HG03558 (cell line): ENCODE measurements at regions not wholly inside any gene's neighbourhood (a gene's known extent, or its start where the extent isn't known, plus 50 kb on each side); places are given as distances from the start of the nearest gene placed in this dataset.

ENCODE experiments used
- ATAC-seq: cut with Tn5 transposase; IDR thresholded peaks from one replicate; pipeline ENCODE4 v1.9.1; 2021; ENCODE audit warnings: moderate number of reproducible peaks; ENCODE audit not compliant: unreplicated experiment; ENCODE audit errors: extremely low read depth

DNA sequence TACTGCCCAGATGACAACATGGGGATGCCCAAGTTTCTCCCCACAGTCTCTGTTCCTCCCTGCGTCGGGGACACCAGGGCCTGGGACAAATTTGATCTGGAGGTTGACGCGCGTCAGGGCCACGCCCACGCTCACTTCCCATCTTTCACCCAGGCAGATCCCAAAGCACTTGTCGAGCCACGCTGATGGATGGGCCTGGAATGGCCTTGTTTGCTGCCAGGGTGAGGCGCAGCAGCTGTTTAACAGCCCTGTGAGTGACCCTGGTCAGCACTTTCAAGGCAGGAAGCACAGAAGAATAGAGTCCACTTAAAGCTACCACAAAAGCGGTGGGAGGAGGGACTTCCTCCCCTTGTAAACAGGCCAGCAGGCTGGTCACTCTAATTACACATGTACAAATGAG, 324.7 kb upstream of the JARID2 start:
- ATAC-seq = no peak

DNA sequence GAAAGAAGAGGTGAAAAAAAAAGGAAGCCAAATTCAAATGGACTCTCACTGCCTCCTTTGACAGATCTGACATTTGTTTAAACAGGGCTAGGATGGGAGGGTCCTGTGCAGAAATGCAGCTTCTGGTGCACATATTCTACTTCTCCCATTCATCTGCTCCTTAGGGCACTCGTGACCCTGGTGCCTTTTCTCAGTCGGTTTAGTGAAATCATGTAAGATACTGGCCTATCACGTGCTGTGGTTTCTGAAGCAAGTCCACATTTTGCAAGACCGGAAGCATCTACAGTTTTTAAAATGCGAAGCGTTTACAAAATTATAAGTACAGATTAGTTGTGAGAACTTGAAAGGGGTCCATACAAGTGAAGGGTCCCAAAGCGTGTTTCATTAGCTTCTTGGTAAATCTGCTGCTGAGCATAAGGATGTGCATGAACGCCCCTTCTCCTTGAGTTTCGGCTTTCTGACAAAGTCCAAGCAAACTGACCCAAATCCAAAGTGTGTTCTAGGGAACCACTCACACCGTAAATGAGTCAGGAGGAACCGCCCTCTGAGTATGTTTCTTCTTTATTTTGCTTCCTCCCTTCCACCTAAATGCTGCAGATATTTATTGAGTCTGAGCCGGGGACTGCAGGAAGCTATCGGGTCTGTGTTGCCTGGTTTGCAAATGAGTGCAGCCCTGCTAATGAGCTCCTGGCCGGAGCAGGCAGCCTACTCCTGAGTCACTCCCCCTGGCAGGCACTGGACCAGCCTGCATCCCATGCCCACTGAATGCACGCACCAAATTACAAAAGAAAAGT, 323.8 kb upstream of the JARID2 start:
- no peak for ATAC-seq

DNA sequence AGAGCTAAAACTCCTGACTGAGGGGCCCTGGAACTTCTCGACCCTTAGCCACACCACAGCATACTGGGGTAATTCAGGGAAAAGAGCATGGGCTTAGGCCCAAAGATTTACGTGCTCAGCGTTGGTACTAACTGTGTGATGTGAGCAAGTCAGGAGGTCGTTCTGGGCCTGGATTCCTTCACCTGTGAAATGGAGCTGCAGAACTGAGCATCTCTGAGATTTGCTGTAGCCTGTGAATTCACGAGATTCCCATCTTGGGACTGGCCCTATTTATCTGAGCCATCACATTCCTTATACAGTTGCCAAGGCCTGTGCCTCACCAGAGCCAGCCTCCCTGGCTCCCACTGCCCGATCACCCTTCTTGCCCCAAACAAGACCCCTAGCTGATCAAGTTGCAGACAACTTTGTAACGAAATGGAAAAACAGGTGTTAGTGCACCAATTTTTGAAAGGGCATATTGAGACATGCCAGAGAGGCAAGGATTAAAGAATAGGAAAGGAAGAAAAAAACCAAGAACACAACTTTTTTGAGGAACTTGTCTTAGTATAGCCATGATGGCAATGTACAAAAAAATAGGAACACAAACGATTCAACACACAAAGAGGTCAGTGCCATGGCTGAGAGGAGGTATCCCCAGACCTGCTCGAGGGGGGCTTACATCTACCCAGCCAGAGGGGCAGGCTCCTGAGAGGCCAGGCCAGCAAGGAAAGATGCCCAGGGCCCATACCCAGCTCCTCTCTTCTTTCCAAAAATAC, 323.0 kb upstream of the JARID2 start:
- no peak for ATAC-seq

DNA sequence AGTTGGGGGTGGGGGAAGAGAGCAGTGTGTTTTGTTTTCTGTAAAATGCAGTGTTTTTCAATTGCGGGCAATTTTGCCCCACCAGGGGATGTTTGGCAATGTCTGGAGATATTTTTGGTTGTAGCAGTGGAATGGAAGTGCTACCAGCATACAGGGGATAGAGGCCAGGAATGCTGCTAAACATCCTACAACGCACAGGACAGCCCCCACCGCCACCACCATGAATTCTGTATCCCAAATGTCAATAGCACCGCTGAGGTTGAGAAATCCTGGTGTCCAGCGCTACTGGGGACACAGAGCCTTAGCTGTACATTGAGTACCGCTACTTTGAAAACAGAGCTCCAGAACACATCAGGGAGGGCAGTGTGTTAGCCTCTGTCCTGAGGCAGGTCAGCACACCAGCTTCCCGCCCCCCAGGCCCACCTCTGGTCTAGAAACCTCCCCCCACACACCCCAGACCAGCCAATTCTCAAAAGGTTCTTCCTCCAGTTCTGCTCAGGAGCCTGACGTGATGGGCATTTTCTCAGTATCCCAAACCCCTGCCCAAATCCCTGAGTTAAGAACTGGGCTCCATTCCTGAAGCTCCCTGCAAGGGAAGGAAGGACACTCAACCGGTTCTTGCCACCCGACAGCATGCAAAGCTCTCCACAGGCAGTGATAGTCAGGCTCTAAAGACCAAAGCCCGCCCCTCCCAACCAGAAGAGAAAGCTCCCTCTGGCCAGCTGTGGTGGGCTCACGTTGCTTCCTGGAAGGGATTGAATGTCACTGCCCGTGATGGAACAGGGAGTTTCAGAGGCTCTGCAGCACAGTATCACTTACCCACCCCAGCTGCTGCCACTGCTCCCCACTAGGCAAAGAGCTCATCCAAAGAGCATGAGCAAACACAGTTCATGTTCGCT, 321.5 kb upstream of the JARID2 start:
- ATAC-seq = no peak

DNA sequence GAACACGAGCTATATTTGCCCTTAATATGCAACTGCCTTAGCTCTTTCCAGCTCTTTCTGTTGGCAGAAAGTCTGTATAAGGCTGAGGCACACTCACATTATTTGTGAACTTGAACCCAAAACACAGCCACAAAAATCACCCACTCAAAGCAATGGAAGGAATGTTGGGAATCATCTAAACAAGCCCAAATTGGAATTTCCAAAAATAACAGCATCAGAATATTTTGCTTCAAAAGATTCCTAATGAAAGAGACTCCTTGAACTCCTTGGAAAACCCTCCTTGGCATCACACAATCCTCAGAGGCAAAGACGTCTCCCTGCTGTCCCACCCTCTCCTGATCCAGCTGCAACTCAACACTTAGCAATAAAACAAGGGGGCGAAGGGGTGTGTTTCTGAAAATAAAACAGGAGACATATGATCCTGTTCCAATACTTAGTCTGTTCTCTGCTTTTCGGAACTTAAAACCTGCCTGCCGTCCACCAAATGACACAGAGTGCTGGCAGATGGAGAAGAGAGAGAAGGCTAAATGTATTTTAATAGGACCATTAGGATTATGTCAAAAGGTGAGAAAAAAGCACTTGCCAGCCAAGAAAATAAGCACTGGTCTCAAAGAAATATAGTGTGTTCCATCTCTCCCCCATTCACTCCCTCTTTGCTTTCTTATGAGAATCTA, 320.7 kb upstream of the JARID2 start:
- ATAC-seq = no peak

DNA sequence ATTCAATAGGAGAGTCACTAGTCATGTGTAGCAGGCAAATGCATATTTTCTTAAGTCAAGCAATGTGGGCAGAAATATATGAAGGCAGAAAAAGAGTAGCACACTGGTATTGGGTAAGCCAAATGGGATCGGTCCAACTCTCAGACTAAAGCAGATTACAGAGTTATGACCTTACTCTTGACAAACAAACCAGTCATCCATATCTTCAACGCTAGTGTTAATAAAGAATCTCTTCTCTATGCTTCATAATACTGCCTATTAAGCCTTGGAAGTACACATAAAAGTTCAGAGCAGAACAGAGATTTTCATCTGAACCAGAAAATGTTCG, 320.2 kb upstream of the JARID2 start:
- no peak for ATAC-seq

DNA sequence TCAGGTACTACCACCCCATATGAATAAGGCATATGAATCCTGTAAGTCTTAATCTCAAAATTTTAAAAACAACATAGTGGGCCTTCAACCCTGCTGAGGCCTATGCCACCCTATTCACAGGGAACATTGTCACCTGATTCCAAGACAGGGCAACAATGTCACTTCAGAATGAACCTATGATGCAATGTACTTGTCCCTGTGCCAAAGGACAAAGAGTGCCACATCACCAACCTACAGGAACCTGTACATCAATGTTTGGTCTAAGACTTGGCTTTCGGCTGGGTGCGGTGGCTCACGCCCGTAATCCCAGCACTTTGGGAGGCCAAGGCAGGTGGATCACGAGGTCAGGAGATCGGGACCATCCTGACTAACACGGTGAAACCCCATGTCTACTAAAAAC, 318.5 kb upstream of the JARID2 start:
- no peak for ATAC-seq

DNA sequence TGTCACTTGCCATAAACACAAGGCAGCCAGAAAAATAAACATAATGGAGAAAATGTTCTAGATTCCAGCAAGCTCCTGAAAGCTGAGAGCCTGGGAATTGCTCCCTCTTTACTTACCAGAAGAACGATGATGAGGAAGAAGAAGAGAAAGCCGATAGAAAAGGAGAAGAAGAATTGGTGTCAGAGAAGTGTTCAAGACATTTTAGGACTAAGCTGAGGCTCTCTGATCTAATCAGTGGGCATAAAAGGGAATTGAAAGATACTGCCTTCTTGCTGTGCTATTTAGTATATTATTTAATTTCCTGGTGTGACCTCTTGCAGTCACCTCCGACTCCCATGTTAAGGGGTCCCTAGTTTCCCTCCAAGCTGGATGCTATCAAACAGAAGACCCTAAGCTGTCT, 316.6 kb upstream of the JARID2 start:
- no peak for ATAC-seq

DNA sequence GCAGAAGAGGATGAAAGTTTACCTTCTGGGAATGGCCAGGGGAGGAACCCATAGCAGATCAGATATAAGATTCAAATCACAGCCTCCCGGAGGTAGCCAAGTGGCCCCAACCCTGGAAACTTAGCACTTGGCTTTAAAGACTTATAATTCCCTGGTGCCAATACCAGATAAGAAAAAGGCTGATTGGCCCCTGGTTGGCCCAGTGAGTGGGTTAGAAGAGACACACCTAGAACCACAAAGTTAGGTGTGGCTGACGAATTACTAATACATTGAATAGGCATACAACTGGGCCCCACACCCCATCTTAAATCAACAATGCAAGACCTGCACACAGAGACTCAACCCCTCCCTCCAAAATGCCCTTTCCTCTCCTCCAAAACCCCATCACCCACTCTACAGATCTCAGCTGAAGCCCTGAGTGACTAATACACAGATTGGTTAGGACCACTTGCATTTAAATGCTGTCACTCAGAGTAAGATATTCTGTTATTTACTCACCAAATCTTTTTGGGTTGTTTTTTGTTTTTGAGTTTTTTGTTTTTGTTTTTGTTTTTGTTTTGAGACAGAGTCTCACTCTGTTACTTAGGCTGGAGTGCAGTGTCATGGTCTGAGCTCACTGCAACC, 315.4 kb upstream of the JARID2 start:
- ATAC-seq = no peak

DNA sequence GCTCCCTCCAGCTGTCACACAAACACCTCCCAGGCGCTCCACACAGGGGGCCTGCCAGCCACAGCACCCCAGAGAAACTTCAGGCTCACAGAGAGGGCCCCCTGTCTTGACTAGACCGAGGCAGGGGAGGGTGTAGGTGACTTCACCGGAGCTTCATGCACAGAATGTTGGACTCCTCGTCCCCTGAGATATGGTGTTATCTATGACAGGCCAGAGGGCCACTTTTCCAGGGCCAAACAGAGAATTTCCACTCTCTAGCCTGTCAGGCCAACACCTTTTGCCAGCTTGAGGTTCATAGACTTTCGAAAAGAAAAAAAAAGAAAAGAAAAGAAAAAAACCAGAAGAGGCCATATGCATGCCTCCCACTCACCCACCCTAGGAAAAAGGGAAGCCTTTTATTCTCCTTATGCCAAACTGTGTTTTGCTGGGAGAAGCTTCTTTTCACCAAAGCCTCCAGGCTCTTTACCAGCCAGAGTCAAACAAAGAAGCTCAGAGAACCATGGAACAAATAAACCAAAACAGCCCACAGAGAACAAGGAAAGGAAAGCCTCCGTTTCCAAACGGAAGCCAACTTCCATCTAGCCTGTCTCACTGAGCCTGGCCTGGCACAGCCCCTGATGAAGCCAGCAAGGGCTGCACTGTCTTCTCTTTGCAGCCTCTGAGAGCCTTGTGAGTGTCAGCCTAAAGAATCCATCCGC, 313.2 kb upstream of the JARID2 start:
- no peak for ATAC-seq

DNA sequence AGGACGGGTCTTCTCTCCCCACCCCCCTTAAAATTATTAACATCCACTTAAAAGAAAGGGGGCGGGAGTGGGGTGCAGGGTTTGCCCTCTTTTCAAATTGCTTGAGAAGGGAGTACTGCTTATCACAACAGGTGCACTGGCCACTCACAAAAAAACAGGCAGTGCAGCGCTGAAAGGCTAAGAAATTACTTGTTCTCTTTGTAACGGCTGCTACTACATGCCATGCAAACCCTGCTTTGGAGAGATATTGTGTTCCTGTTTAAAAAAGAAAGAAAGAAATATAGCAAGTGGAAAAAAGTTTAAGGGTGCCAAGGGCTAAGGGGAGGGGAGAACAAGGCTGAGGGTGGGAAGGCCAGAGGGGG, 312.7 kb upstream of the JARID2 start:
- ATAC-seq = no peak

DNA sequence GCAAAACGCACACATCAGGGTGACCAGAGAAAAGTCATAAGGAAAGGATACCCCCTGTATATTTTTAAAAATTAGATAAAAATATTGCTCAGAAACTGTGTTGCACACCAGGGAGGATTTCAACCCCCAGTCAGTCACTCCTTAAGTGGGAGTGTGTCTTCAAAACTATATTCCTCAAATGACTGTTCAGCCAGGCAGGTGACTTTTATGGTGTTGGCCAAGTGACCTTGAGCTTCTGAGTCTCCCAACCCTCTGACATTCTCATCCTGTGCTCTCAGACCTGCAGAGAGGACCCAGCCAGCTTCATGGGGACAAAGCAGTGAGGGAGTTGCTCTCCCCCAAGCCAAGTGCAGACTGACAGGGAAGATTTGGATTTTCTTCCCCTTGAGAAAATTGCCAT, 311.9 kb upstream of the JARID2 start:
- ATAC-seq = no peak

DNA sequence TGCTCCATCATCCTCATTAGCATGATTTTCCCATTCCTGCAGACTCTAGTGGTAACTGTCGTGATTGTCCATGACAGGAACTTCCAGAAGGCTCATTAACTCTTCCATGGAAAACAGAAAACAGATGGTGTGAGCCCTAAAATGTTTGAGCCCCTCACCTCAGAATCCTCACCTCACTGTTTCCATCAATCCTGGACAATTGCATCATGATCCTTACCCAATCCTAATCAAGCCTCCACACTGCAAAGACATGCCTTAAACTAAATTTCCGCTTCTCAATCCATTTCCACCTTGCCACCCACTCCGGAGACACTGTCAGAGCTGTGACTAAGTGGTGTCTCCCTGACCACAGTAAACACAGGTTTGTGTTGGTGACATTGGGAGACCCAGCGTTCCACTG, 311.0 kb upstream of the JARID2 start:
- ATAC-seq = no peak

DNA sequence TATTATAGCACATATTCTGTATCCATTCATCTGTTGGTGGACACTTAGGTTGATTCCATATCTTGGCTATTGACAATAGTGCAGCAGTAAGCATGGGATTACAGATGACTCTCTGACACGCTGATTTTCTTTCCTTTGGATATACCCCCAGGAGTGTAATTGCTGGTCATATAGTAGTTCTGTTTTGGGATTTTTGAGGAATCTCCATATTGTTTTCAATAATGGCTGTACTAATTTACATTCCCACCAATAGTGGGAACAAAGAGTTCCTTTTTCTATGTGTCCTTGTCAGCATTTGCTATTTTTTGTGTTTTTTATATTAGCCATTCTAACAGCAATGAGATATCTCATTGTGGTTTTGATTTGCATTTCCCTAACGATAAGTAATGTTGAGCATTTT, 309.0 kb upstream of the JARID2 start:
- ATAC-seq = no peak

DNA sequence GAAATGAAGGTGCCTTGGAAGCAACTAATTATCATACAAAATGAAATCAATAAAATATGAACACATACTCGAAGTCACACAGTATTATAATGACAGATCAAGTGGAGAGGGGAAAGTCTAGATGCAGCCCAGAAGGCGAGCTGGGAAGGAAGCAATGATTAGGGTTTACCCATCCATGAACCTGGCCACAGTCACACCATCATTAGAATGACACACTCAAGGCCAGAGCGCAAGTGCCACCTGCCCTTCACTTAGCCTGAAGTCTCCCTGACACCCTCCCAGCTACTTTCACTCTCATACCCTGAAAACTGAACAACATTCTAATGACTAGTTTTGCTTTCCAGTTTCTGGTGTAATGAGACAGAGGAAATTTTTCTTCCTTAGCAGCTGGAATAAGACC, 302.8 kb upstream of the JARID2 start:
- ATAC-seq = no peak

DNA sequence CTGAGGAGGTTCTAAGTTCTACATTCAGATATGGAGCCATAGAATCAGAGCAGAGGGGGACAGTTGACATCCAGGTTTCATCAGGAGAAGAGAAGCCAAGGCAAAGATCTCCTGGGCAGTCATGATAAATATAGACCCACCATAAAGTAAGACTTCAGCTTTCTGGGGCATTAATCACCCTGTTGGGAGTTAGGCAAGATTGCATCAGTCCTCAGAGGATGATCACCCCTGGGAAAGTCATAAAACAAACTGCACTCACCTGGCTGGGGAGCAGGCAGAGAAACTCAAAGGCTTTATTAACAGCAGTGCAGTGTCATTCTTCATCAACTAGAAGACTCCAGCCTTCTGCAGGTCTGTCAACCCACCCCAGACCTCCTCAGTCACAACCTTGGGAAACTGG, 301.3 kb upstream of the JARID2 start:
- no peak for ATAC-seq

DNA sequence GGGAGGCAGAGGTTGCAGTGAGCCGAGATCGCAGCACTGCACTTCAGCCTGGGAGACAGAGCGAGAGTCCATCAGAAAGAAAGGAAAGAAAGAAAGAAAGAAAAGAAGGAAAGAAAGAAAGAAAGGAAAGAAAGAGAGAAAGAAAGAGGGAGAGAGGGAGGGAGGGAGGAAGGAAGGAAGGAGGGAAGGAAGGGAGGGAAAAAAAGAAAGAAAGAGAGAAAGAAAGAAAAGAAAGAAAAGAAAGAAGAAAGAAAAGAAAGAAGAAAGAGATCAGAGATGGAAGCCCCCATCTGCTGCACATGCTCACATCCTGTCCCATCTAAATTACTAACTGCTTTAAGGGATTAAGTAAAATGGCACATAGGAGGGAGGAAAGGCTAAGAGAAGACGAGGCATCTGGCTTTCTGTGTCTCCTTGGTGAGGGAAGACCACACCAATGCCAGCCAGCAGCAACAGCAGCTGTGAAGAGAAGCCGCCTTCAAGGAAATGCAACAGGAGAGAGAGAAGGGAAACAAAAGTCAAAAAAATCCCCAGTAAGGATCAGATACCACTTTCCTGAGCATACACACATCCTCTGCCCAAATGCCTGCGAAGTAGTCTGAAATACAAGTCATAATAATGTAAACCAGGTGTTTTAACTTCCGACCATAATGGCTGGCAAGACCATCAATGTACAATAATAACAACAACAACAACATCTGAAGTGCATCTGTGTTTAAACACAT, 300.2 kb upstream of the JARID2 start:
- ATAC-seq = no peak

DNA sequence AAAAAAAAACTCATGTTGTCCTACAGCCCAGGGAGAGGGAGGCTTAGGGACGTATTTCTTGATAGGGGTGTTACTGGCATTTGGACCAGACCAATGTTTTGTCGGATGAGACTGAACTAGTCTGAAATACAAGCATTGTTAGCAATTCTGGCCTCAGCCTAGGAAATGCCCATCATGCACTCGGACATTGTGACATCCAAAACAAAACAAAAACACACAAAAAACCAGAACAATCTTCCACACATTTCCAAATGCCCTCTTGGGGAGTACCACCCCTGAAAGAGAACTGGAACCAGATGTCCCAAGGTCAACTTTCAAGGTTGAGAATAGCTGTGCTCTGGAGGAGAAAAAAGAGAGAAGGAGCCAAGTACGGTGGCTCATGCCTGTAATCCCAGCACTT, 299.1 kb upstream of the JARID2 start:
- no peak for ATAC-seq
